Tibial nerve (tissue), 4 donors: ENCODE measurements at regions not wholly inside any gene's neighbourhood (a gene's known extent, or its start where the extent isn't known, plus 50 kb on each side); places are given as distances from the start of the nearest gene placed in this dataset.
"Not testable (repeated sequence)": the region's sequence is repeated elsewhere in the genome, so short reads cannot be mapped to it uniquely, and the experiment has no call there.

Source experiments
- EP300 ChIP-seq, 2 donors: sonication (generic); formaldehyde crosslinking; IDR thresholded peaks; one replicate each; pipeline ENCODE4 v1.6.1; 2017; ENCODE audit warnings: antibody characterized with exemption in 2 of 2, mild to moderate bottlenecking in 1 of 2
- TF ChIP-seq, protein P1 (sequence below), 5 experiments: fragments of 200-600 bp in 3 of 5; fragments of 450-650 bp in 2 of 5; sonication (generic) in 3 of 5; IDR thresholded peaks; one replicate each; pipeline ENCODE4 v1.5.1; 2016 to 2019; ENCODE audit warnings: antibody characterized with exemption in 5 of 5, mild to moderate bottlenecking in 3 of 5, moderate library complexity in 2 of 5

DNA sequence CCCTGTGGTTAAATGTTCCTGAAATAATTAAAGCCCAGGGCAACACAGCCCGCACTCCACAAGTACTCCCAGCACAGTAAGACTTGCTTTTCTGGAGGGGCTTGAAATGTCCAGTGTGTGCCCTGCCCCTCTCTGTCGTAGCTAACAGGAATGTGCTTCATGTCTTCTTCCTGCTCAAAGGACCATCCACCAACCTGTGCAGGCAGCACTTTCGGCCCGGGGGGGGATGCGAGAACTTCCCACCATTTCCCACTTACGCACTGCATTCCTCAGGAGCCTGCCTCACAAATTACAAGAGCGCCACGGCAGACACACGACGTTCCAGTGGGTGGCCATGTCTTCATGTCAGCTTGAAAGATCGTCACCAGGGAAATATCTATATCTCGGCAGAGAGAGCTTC lies 70.3 kb upstream of the CLEC6A start:
- TF ChIP-seq, protein P1, sequence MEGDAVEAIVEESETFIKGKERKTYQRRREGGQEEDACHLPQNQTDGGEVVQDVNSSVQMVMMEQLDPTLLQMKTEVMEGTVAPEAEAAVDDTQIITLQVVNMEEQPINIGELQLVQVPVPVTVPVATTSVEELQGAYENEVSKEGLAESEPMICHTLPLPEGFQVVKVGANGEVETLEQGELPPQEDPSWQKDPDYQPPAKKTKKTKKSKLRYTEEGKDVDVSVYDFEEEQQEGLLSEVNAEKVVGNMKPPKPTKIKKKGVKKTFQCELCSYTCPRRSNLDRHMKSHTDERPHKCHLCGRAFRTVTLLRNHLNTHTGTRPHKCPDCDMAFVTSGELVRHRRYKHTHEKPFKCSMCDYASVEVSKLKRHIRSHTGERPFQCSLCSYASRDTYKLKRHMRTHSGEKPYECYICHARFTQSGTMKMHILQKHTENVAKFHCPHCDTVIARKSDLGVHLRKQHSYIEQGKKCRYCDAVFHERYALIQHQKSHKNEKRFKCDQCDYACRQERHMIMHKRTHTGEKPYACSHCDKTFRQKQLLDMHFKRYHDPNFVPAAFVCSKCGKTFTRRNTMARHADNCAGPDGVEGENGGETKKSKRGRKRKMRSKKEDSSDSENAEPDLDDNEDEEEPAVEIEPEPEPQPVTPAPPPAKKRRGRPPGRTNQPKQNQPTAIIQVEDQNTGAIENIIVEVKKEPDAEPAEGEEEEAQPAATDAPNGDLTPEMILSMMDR (IDR thresholded peaks at IDR 0.05) = not testable (repeated sequence)
- not testable (repeated sequence) for TF ChIP-seq EP300 (IDR thresholded peaks at IDR 0.05)
